ENCODE measurements at regions not wholly inside any gene's neighbourhood (a gene's known extent, or its start where the extent isn't known, plus 50 kb on each side); places are given as distances from the start of the nearest gene placed in this dataset.

- TF ChIP-seq CTCF (IDR thresholded peaks at IDR 0.05) (no peak), POLR2A (IDR thresholded peaks at IDR 0.05) (no peak)
Measured at GRCh38 chr3:99199021-99199420, 297.5 kb upstream of the DCBLD2 start.
